Esophagus muscularis mucosa (tissue), 4 donors: ENCODE measurements at regions not wholly inside any gene's neighbourhood (a gene's known extent, or its start where the extent isn't known, plus 50 kb on each side); places are given as distances from the start of the nearest gene placed in this dataset.
"Not testable (repeated sequence)": the region's sequence is repeated elsewhere in the genome, so short reads cannot be mapped to it uniquely, and the experiment has no call there.

Experiments
- DNase-seq: peaks from one replicate; pipeline ENCODE4 v3.0.0-alpha.2; 2017; ENCODE audit errors: extremely low spot score
- H3K27ac ChIP-seq, 4 donors: fragments of 200-600 bp; sonication (generic); replicated peaks in 1 of 4; 1 replicate in 3 of 4; 2 replicates in 1 of 4; pipeline ENCODE4 v1.5.1; 2016 to 2019; ENCODE audit warnings: mild to moderate bottlenecking in 1 of 4
- H3K27me3 ChIP-seq, 4 donors: fragments of 200-600 bp; sonication (generic); one replicate each; pipeline versions ENCODE4 v1.5.1 to v1.6.0; 2016 to 2019
- H3K36me3 ChIP-seq, 4 donors: fragments of 200-600 bp; sonication (generic); one replicate each; pipeline ENCODE4 v1.5.1; 2016 to 2019
- H3K4me1 ChIP-seq, 4 donors: fragments of 200-600 bp; sonication (generic); one replicate each; pipeline ENCODE4 v1.5.1; 2016 to 2019
- H3K4me3 ChIP-seq, 4 donors: fragments of 200-600 bp; sonication (generic); 1 replicate in 2 of 4; 2 replicates in 2 of 4; pipeline ENCODE4 v1.5.1; 2016 to 2019; ENCODE audit warnings: mild to moderate bottlenecking in 4 of 4, moderate library complexity in 1 of 4
- H3K9me3 ChIP-seq, 4 donors: fragments of 200-600 bp; sonication (generic); 1 replicate in 3 of 4; 2 replicates in 1 of 4; pipeline ENCODE4 v1.5.1; 2016 to 2019
- EP300 ChIP-seq: sonication (generic); formaldehyde crosslinking; IDR thresholded peaks from one replicate; pipeline ENCODE4 v1.6.1; 2017; ENCODE audit warnings: antibody characterized with exemption
- POLR2A ChIP-seq: fragments of 450-650 bp; IDR thresholded peaks from one replicate; pipeline ENCODE4 v1.6.1; 2017; ENCODE audit warnings: antibody characterized with exemption, moderate library complexity, mild to moderate bottlenecking, low read depth
- POLR2AphosphoS5 ChIP-seq, 2 donors: sonication (generic); formaldehyde crosslinking; IDR thresholded peaks; one replicate each; pipeline ENCODE4 v1.6.1; 2017; ENCODE audit warnings: antibody characterized with exemption in 2 of 2
- WGBS: methylation state at CpG from one replicate; pipeline ENCODE4 v1.1.5; 2018; 5-methylcytosine and 5-hydroxymethylcytosine counted together
- intact Hi-C: fragments of 100-400 bp; cut with DNase I; formaldehyde crosslinking; loops from one replicate; pipeline ENCODE4 v1.15.1; 2023
- TF ChIP-seq, protein P1 (sequence below), 3 experiments: fragments of 200-600 bp in 2 of 3; fragments of 450-650 bp in 1 of 3; sonication (generic) in 2 of 3; IDR thresholded peaks; one replicate each; pipeline ENCODE4 v1.5.1; 2017 to 2019; ENCODE audit warnings: antibody characterized with exemption in 3 of 3, mild to moderate bottlenecking in 2 of 3, moderate library complexity in 1 of 3

DNA sequence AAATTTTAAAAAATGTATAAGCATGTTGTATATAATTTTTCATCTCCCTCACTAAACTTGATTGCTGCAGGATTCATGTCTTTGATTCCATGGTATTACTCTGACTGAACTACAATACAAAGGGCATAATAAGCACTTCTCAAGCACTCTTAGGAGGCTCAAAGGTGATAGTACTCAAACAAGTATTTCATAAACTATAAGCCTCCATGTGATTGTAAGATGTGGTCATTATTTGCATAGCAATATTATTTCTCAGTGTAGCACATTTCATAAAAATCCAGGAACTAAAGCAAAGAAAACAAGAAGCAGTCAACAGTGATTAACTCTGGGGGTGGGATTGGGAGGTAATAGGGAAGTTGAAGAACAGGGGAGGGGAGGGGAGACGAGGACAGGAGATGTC, 106.2 kb upstream of the DPT start:
- WGBS, result 81% methylated on average over 1 of the region's 1 CpG
- Histone ChIP-seq H3K9me3 (no peaks in the 10 kb centered on the region), H3K27ac (no peak overlapping the region), H3K27me3 (no peaks in the 10 kb centered on the region), H3K4me1 (peaks cover 0 to 3% (median 0%) of the 10 kb centered on the region in 4 donors), H3K4me3 (no peak overlapping the region), H3K36me3 (no peaks in the 10 kb centered on the region)
- DNase-seq, result no peak
- intact Hi-C loops, result no loop called here
- TF ChIP-seq POLR2A, result no peak
- TF ChIP-seq, protein P1, sequence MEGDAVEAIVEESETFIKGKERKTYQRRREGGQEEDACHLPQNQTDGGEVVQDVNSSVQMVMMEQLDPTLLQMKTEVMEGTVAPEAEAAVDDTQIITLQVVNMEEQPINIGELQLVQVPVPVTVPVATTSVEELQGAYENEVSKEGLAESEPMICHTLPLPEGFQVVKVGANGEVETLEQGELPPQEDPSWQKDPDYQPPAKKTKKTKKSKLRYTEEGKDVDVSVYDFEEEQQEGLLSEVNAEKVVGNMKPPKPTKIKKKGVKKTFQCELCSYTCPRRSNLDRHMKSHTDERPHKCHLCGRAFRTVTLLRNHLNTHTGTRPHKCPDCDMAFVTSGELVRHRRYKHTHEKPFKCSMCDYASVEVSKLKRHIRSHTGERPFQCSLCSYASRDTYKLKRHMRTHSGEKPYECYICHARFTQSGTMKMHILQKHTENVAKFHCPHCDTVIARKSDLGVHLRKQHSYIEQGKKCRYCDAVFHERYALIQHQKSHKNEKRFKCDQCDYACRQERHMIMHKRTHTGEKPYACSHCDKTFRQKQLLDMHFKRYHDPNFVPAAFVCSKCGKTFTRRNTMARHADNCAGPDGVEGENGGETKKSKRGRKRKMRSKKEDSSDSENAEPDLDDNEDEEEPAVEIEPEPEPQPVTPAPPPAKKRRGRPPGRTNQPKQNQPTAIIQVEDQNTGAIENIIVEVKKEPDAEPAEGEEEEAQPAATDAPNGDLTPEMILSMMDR (IDR thresholded peaks at IDR 0.05), result no peak
- TF ChIP-seq EP300, result no peak
- TF ChIP-seq POLR2AphosphoS5 (IDR thresholded peaks at IDR 0.05), result no peak

DNA sequence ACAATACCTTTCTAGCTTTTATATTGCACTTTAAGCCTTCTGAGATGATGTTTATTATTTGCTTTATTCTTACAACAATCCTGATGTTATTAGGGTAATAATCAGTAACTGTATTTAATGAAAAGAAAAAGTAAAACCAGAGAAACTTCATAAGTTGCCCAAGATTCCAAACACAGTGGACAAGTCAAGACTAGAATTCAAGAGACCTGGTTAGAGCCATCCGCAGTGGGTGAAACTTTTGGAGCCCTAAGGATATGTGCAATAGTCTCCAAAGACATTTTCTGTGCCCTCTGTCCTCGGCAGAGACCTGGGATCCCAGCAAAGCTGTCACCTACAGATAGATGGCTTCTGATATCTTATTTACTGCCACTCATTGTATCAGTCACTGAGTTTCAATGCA, 106.8 kb upstream of the DPT start:
- TF ChIP-seq, protein P1 (IDR thresholded peaks at IDR 0.05), result no peak
- TF ChIP-seq POLR2A, result no peak
- no peak for TF ChIP-seq POLR2AphosphoS5 (IDR thresholded peaks at IDR 0.05)
- no peaks in the 10 kb centered on the region for H3K27me3 ChIP-seq
- DNase-seq, result no peak
- H3K27ac ChIP-seq, result no peak overlapping the region
- 84% methylated on average over 2 of the region's 2 CpGs for WGBS
- no peaks in the 10 kb centered on the region for H3K36me3 ChIP-seq
- peaks cover 0 to 3% (median 0%) of the 10 kb centered on the region in 4 donors for H3K4me1 ChIP-seq
- no peaks in the 10 kb centered on the region for H3K9me3 ChIP-seq
- H3K4me3 ChIP-seq, result no peak overlapping the region
- intact Hi-C loops, result no loop called here

DNA sequence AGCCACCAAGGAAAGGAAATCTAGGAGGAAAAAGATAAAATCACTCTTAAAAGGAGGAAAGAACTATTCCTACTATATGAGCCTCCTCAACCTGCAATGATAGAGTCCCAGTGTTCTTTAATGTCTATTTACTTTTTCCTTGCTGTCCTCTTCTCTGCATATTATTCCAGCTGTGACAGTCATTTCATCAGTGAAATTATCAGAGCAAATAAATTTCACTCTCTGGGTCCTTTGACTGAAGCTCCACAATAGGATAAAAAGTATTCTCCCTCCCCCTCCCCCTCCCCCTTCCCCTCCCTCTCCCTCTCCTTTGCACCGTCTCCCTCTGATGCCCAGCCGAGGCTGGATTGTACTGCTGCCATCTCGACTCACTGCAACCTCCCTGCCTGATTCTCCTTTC, 107.5 kb upstream of the DPT start:
- H3K27me3 ChIP-seq, result no peaks in the 10 kb centered on the region
- no peak overlapping the region for H3K4me3 ChIP-seq
- no peak for TF ChIP-seq POLR2AphosphoS5 (IDR thresholded peaks at IDR 0.05)
- TF ChIP-seq, protein P1 (IDR thresholded peaks at IDR 0.05), result no peak
- no peak for TF ChIP-seq POLR2A
- no peak for TF ChIP-seq EP300
- 97% methylated on average over 3 of the region's 3 CpGs for whole genome bisulfite sequencing
- H3K4me1 ChIP-seq, result peaks cover 0 to 3% (median 0%) of the 10 kb centered on the region in 4 donors
- no peaks in the 10 kb centered on the region for H3K36me3 ChIP-seq
- DNase-seq, result no peak
- intact Hi-C loops, result no loop called here
- no peaks in the 10 kb centered on the region for H3K9me3 ChIP-seq
- H3K27ac ChIP-seq, result no peak overlapping the region

- H3K36me3 ChIP-seq, H3K4me3 ChIP-seq, DNase-seq, H3K27me3 ChIP-seq, H3K27ac ChIP-seq, intact Hi-C loops, H3K9me3 ChIP-seq, H3K4me1 ChIP-seq: not testable (repeated sequence)
- WGBS, result no CpG with 5 or more reads among the region's 30 CpGs
Measured at GRCh38 chr1:168837230-168837629, 108.2 kb upstream of the DPT start.

DNA sequence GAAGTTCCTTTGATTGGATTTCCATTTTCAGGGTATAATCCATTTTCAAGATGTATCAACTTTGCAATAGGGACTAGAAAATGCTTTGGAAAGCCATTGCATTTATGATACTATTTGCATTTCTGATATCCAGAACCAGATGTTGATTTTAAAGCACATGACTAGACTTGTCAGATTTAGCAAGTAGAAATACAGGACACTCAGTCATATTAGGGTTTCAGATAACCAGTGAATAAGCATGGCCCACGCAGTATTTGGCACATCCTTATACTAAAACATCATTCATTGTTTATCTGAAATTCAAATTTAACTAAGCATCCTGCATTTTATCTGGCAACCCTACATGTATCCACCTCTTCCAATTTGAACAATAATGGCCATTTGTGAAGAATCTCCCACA, 113.3 kb upstream of the DPT start:
- intact Hi-C loops, result no loop called here
- 100% methylated on average over 1 of the region's 1 CpG for WGBS
- no peaks in the 10 kb centered on the region for H3K27me3 ChIP-seq
- no peak for DNase-seq
- no peaks in the 10 kb centered on the region for H3K9me3 ChIP-seq
- H3K27ac ChIP-seq, result no peak overlapping the region
- H3K4me1 ChIP-seq, result no peaks in the 10 kb centered on the region
- TF ChIP-seq, protein P1 (IDR thresholded peaks at IDR 0.05), result no peak
- no peak for TF ChIP-seq POLR2A
- no peak for TF ChIP-seq POLR2AphosphoS5 (IDR thresholded peaks at IDR 0.05)
- no peak for TF ChIP-seq EP300
- H3K4me3 ChIP-seq, result no peak overlapping the region
- no peaks in the 10 kb centered on the region for H3K36me3 ChIP-seq
